HG03378 (cell line): ENCODE measurements at regions not wholly inside any gene's neighbourhood (a gene's known extent, or its start where the extent isn't known, plus 50 kb on each side); places are given as distances from the start of the nearest gene placed in this dataset.

ENCODE experiments used
- ATAC-seq: cut with Tn5 transposase; IDR thresholded peaks from one replicate; pipeline ENCODE4 v1.9.1; 2021; ENCODE audit warnings: mild to moderate bottlenecking, moderate library complexity; ENCODE audit not compliant: unreplicated experiment

- no peak for ATAC-seq
Observed at GRCh38 chr21:16841975-16842695, 670.7 kb upstream of the CXADR start.

DNA sequence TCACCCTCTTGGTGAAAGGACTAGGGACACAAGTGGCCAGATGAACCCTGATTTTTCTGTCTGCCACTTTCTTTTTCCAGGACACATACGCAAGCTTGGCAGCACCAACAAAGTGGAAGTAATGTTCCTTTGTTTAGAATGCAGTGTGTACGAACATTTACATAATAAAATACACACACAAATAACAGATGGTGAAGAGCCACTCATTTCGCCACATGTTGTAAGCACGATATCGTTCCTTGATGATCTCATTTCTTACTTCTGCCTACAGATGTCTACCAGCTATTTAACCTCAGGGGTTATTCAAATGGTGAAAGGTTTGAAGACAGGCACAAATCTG is 670.2 kb upstream of the CXADR start:
- ATAC-seq: no peak

GRCh38 chr21:16847211-16847610 is 665.6 kb upstream of the CXADR start:
- no peak for ATAC-seq

DNA sequence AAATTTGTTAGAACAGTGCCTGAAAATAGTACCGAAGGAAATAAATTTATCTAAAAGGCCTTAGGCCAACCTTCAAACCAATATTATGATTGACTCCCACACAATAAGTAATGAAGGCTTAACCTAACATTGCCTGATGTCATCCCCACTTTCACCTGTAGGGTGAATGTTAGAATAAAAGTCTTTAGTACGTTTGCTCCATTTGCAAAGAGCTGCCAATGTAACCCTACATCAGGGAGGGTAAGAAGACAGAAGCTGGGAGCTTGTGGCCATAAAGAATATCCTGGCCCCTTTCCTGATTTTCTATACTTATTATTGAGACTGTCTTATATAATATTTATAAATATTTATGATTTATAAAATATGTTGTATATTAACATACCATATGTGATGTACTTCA is 661.8 kb upstream of the CXADR start:
- no peak for ATAC-seq

DNA sequence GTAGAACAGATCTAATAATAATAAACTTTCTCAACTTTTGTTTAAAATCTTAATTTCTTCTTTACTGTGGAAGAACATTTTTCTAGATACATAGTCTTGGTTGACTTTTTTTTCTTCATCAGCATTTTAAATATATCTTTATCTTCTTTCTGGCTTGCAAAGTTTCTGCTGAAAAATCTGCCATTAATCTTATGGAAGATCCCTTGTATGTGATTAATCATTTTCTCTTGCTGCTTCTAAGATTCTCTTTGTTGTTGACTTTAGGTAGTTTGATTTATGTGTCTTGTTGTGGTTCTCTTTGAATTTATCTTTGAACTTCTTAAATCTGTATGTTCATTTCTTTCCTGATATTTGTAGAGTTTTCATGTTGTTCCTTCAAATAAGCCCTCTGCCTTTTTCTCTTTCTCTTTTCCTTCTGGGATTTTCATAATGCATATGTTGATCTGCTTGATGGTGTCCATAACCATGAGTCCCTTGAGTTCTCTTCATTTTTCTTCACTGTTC is 657.6 kb upstream of the CXADR start:
- no peak for ATAC-seq

- ATAC-seq: no peak
Observed at GRCh38 chr21:16863362-16863905, 649.4 kb upstream of the CXADR start.

DNA sequence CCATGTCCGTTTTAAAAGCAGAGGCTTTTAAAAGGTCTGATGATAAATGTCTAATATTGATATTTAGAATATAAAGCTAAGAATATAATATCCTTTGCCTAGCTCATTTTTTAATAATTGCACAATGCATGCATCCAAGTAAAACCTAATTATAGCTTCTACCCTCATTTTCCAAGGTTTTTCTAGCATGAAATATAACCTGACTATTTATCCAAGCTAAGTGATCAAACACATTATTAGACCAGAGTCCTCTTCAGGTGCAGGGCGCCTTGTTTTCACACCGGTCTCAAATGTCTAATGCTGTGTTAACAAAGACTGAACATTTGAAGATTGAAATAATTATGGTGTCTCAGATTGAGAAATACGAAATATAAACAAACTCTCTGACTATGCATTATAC is 648.9 kb upstream of the CXADR start:
- no peak for ATAC-seq

- ATAC-seq: no peak
Observed at GRCh38 chr21:16865632-16866031, 647.2 kb upstream of the CXADR start.

GRCh38 chr21:16866851-16867250 is 646.0 kb upstream of the CXADR start:
- ATAC-seq: no peak

DNA sequence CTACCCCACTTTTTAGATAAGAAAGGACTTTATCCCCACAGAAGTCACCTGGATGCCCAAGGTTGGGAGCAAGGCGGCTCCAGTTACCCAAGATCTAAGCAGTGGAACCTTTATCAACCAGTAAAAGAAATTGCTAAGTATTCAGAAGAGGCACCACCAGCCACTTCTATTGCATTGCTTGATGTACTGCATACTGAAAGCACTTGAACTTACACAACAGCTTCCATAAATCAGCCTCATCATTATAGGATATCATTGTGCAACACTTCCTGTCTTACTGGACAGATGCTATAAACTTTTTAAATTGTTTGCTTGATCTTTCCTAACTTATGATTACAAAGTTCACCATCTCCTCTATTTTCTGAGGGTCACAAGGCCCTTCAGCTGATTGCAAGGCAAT is 642.7 kb upstream of the CXADR start:
- ATAC-seq: no peak

DNA sequence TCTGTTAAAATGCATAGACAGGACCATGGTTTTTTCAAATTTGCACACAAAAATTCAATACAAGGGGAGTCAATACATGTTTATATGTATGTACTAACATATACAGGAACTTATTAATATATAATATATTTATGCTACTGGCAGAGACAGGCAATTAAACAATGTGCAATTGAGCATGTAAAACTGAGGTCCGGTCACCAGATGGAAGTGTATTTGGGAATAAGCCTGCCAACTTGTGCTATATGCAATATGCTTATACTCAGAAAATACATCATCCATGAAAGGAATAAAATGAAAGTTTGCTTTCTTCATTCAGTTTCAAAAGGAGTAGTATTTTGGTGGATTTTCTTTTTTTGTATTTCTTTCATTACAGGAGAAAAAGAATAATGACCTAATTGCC is 640.2 kb upstream of the CXADR start:
- ATAC-seq: no peak

DNA sequence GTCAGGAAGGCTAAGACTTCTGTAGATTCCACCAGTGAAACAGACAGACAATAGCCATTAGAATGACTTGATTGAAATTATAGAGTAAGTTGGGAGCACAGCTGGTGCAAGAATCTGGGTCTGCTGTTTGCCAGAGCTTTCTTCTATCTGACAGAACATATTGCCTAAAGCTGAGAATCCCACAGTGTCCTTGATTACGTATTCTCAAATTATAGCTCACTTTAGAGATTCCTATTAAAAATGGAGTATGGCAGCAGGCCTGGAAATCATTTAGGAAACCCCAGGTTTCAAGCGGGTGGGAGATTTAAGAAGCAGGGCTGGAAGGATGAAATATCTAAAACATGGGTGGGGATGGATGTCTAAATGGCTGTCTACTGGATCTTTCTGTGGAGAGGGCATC is 639.7 kb upstream of the CXADR start:
- ATAC-seq: no peak

DNA sequence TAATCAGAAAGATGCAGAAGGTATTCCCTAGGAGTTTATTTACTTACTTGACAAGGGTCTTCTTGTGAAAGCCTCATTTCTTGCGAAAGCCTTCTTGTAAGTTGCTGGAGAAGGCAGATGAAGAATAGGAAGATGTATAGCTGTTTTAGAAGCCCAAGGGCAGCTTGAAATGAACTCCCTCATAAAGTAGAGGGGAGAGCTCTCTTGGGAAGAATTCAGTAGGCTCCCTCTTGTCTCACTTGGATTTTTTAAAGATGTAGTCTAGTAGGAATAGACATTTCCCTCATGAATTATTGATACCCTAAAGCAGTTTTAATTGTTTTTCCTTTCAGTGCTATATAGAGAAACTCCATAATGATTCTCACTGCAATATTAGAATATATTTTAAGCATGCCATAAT is 639.2 kb upstream of the CXADR start:
- ATAC-seq: no peak

GRCh38 chr21:16879479-16879878 is 633.4 kb upstream of the CXADR start:
- no peak for ATAC-seq

- ATAC-seq: no peak
Observed at GRCh38 chr21:16891821-16892220, 621.0 kb upstream of the CXADR start.

DNA sequence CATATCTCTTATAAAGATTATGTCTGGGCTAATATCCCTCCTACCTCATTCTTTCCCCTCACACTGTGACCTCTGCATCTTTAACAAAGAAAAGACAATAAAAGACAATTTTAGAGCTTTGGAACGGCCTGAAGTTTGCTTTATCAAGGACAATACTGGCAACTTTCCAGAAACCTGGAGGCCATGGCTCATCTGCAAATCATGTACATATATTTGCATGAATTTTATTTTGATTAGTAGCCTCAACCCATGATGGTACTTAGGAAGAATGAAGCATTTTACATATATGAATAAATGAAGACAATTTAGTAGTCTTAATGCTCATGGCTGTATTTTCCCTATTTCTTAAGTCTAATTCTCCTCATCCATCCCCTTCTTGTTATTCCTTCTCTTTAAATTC is 612.2 kb upstream of the CXADR start:
- ATAC-seq: no peak

GRCh38 chr21:16908077-16908476 is 604.8 kb upstream of the CXADR start:
- no peak for ATAC-seq

- ATAC-seq: no peak
Observed at GRCh38 chr21:16910435-16911165, 602.2 kb upstream of the CXADR start.

DNA sequence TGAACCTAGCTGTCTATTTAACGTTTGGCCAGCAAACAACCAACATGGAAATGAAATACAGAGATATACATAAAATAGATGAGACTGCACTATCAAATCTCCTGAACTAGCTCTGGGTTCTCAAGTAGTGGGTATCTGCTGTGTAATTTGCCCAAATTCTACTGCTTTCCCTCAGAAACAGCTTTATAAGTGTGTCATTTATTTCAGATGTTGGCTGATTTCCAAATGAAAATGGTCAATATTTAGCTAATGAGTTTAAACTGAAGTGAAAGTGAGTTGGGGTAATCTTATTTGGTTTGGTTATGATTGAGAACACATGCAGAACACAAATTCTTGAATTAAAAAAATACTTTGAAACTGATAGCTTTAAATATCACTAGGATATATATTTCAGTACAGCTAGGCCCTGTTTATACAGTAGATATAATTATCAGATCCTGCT is 601.7 kb upstream of the CXADR start:
- no peak for ATAC-seq

GRCh38 chr21:16912075-16912474 is 600.8 kb upstream of the CXADR start:
- ATAC-seq: no peak

DNA sequence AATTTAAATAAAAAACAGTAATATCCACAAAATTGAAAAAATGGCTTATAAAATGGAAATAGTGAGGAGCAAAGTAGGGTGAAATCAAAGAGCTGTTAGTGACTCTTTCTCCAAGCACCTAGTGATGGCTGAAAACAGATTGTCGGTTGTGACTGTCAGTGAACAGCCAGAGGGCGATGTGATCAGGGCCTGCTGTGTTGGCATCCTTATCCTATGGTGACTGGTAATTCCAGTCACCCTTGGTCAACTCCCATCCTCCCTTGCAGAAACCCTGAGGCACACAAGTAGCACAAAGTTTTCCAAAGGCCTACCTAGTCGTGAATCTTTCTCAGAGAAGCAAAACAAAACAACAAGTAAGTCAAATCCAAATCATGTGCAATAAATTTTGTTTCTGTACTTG is 599.8 kb upstream of the CXADR start:
- ATAC-seq: no peak

- no peak for ATAC-seq
Observed at GRCh38 chr21:16928439-16928838, 584.4 kb upstream of the CXADR start.
